GM21825 (cell line): ENCODE measurements at regions not wholly inside any gene's neighbourhood (a gene's known extent, or its start where the extent isn't known, plus 50 kb on each side); places are given as distances from the start of the nearest gene placed in this dataset.
A peak's percentile ranks its signal among the peaks of the same experiment; 100 is the strongest.
"Not testable (repeated sequence)": the region's sequence is repeated elsewhere in the genome, so short reads cannot be mapped to it uniquely, and the experiment has no call there.

ENCODE experiments used
- ATAC-seq: cut with Tn5 transposase; IDR thresholded peaks from one replicate; pipeline ENCODE4 v1.9.1; 2021; ENCODE audit warnings: mild to moderate bottlenecking, moderate library complexity; ENCODE audit not compliant: unreplicated experiment

GRCh38 chr1:185549906-185550305 is 184.3 kb upstream of the HMCN1 start:
- ATAC-seq, result no peak

GRCh38 chr1:185546029-185546428 is 188.2 kb upstream of the HMCN1 start:
- no peak for ATAC-seq

- no peak for ATAC-seq
Measured at GRCh38 chr1:185541871-185542301, 192.3 kb upstream of the HMCN1 start.

GRCh38 chr1:185540295-185540694 is 193.9 kb upstream of the HMCN1 start:
- no peak for ATAC-seq

GRCh38 chr1:185539277-185539943 is 194.8 kb upstream of the HMCN1 start:
- no peak for ATAC-seq

GRCh38 chr1:185538309-185538898 is 195.8 kb upstream of the HMCN1 start:
- not testable (repeated sequence) for ATAC-seq

- ATAC-seq, result no peak
Measured at GRCh38 chr1:185537596-185537995, 196.6 kb upstream of the HMCN1 start.

GRCh38 chr1:185536165-185536920 is 197.8 kb upstream of the HMCN1 start:
- ATAC-seq, result no peak

- no peak for ATAC-seq
Measured at GRCh38 chr1:185535621-185536020, 198.6 kb upstream of the HMCN1 start.

GRCh38 chr1:185534801-185535200 is 199.4 kb upstream of the HMCN1 start:
- no peak for ATAC-seq

GRCh38 chr1:185533596-185533995 is 200.6 kb upstream of the HMCN1 start:
- no peak for ATAC-seq

- ATAC-seq, result no peak
Measured at GRCh38 chr1:185532856-185533255, 201.3 kb upstream of the HMCN1 start.

GRCh38 chr1:185531838-185532237 is 202.4 kb upstream of the HMCN1 start:
- ATAC-seq, result no peak

- ATAC-seq, result no peak
Measured at GRCh38 chr1:185530215-185530614, 204.0 kb upstream of the HMCN1 start.

- no peak for ATAC-seq
Measured at GRCh38 chr1:185529673-185530072, 204.5 kb upstream of the HMCN1 start.

GRCh38 chr1:185528084-185528676 is 206.0 kb upstream of the HMCN1 start:
- no peak for ATAC-seq

GRCh38 chr1:185526344-185527307 is 207.6 kb upstream of the HMCN1 start:
- ATAC-seq, result peak; percentile 100

GRCh38 chr1:185520188-185520920 is 203.3 kb upstream of the IVNS1ABP start:
- ATAC-seq, result peak; percentile 85

GRCh38 chr1:185517808-185518419 is 200.9 kb upstream of the IVNS1ABP start:
- ATAC-seq, result no peak
